ENCODE measurements at regions not wholly inside any gene's neighbourhood (a gene's known extent, or its start where the extent isn't known, plus 50 kb on each side); places are given as distances from the start of the nearest gene placed in this dataset.

- intact Hi-C loops (cut with micrococcal nuclease; ENCODE audit: unreplicated experiment) = no loop called here
- BruUV-seq (replicated peaks) = no TSS peak
- ChIA-PET POLR2A (ENCODE audit: unreplicated experiment) (no interaction called here), CTCF (no interaction called here)
- H3K79me2 ChIP-seq (ENCODE audit: low read depth) = no peaks in the 10 kb centered on the region
- H3K9me2 ChIP-seq (ENCODE audit: insufficient read depth) = no peaks in the 10 kb centered on the region
- TF ChIP-seq CTCF (conservative IDR thresholded peaks at IDR 0.05) = no peak
- no peak for TF ChIP-seq EZH2 (IDR thresholded peaks at IDR 0.05; ENCODE audit: low read depth)
- DNase-seq = no peak
- no peaks in the 10 kb centered on the region for H3K27me3 ChIP-seq (ENCODE audit: insufficient read depth, low read depth)
- H3K36me3 ChIP-seq (ENCODE audit: low read depth) = no peaks in the 10 kb centered on the region
- H3F3A ChIP-seq (ENCODE audit: insufficient read depth, low read depth) = no peaks in the 10 kb centered on the region
- no peaks in the 10 kb centered on the region for H3K4me1 ChIP-seq (replicated peaks; ENCODE audit: insufficient read depth)
- no peaks in the 10 kb centered on the region; the same call in 1 of the 2 replicates for H3K9me3 ChIP-seq (ENCODE audit: insufficient read depth, low read depth)
- no peak overlapping the region for H3K4me3 ChIP-seq
- H4K20me1 ChIP-seq (ENCODE audit: insufficient read depth) = no peaks in the 10 kb centered on the region
- H3K27ac ChIP-seq = no peak overlapping the region
- H2AFZ ChIP-seq = no peak overlapping the region
- H3K4me2 ChIP-seq = no peak overlapping the region
These were observed 91.7 kb upstream of the IL6 start for GRCh38 chr7:22635349-22635748.

GRCh38 chr7:22633954-22634474 is 93.0 kb upstream of the IL6 start:
- H3K27ac ChIP-seq = no peak overlapping the region
- DNase-seq = no peak
- no peaks in the 10 kb centered on the region for H3K27me3 ChIP-seq (ENCODE audit: insufficient read depth, low read depth)
- intact Hi-C loops (cut with micrococcal nuclease; ENCODE audit: unreplicated experiment) = no loop called here
- H3K4me1 ChIP-seq (replicated peaks; ENCODE audit: insufficient read depth) = no peaks in the 10 kb centered on the region
- no peak overlapping the region for H3K4me2 ChIP-seq
- CTCF ChIA-PET = interaction anchor here (0.6 kb wide), 1 partner anchor 288 kb away, joined by 3 read pairs; no protein-coding TSS in a partner anchor
- H3K79me2 ChIP-seq (ENCODE audit: low read depth) = no peaks in the 10 kb centered on the region
- no TSS peak for BruUV-seq (replicated peaks)
- H4K20me1 ChIP-seq (ENCODE audit: insufficient read depth) = no peaks in the 10 kb centered on the region
- H3F3A ChIP-seq (ENCODE audit: insufficient read depth, low read depth) = no peaks in the 10 kb centered on the region
- TF ChIP-seq EZH2 (IDR thresholded peaks at IDR 0.05; ENCODE audit: low read depth) (no peak), CTCF (conservative IDR thresholded peaks at IDR 0.05) (no peak)
- H2AFZ ChIP-seq = no peak overlapping the region
- H3K36me3 ChIP-seq (ENCODE audit: low read depth) = no peaks in the 10 kb centered on the region
- no peaks in the 10 kb centered on the region for H3K9me2 ChIP-seq (ENCODE audit: insufficient read depth)
- POLR2A ChIA-PET (ENCODE audit: unreplicated experiment) = no interaction called here
- no peaks in the 10 kb centered on the region; the same call in 1 of the 2 replicates for H3K9me3 ChIP-seq (ENCODE audit: insufficient read depth, low read depth)
- no peak overlapping the region for H3K4me3 ChIP-seq

GRCh38 chr7:22633286-22633953 is 93.6 kb upstream of the IL6 start:
- no peaks in the 10 kb centered on the region for H3K4me1 ChIP-seq (replicated peaks; ENCODE audit: insufficient read depth)
- no peaks in the 10 kb centered on the region; the same call in 1 of the 2 replicates for H3F3A ChIP-seq (ENCODE audit: insufficient read depth, low read depth)
- H4K20me1 ChIP-seq (ENCODE audit: insufficient read depth) = no peaks in the 10 kb centered on the region
- TF ChIP-seq CTCF (conservative IDR thresholded peaks at IDR 0.05) = no peak
- TF ChIP-seq EZH2 (IDR thresholded peaks at IDR 0.05; ENCODE audit: low read depth) = no peak
- no peaks in the 10 kb centered on the region for H3K79me2 ChIP-seq (ENCODE audit: low read depth)
- H3K9me3 ChIP-seq (ENCODE audit: insufficient read depth, low read depth) = no peaks in the 10 kb centered on the region; the same call in 1 of the 2 replicates
- no peaks in the 10 kb centered on the region for H3K9me2 ChIP-seq (ENCODE audit: insufficient read depth)
- POLR2A ChIA-PET (ENCODE audit: unreplicated experiment) = no interaction called here
- no peak overlapping the region for H3K4me2 ChIP-seq
- no peak overlapping the region for H2AFZ ChIP-seq
- intact Hi-C loops (cut with micrococcal nuclease; ENCODE audit: unreplicated experiment) = no loop called here
- no peak overlapping the region for H3K27ac ChIP-seq
- CTCF ChIA-PET = no interaction called here
- H3K36me3 ChIP-seq (ENCODE audit: low read depth) = no peaks in the 10 kb centered on the region
- no TSS peak for BruUV-seq (replicated peaks)
- H3K27me3 ChIP-seq (ENCODE audit: insufficient read depth, low read depth) = no peaks in the 10 kb centered on the region
- DNase-seq = no peak
- no peak overlapping the region for H3K4me3 ChIP-seq
